Epithelial cell of esophagus (primary cell): ENCODE measurements at regions not wholly inside any gene's neighbourhood (a gene's known extent, or its start where the extent isn't known, plus 50 kb on each side); places are given as distances from the start of the nearest gene placed in this dataset.

Experiments
- DNase-seq: peaks from one replicate; pipeline ENCODE4 v3.0.0; 2010; ENCODE audit warnings: low read depth
- H3K4me3 ChIP-seq: 2 replicates; pipeline ENCODE4 v1.5.1; 2011; ENCODE audit warnings: mild to moderate bottlenecking, low read length, control low read depth
- CTCF ChIP-seq: IDR thresholded peaks from 2 replicates; pipeline ENCODE4 v1.5.1; 2011; ENCODE audit warnings: low read depth, mild to moderate bottlenecking, low read length, control low read depth, inconsistent platforms; ENCODE audit not compliant: insufficient read depth; ENCODE audit errors: missing control alignments

GRCh38 chr6:153960741-153961140 is 78.3 kb upstream of the OPRM1 start:
- peak; percentile 66 for DNase-seq
- H3K4me3 ChIP-seq = no peak overlapping the region
- no peak for TF ChIP-seq CTCF

GRCh38 chr6:153960281-153960680 is 78.8 kb upstream of the OPRM1 start:
- DNase-seq = no peak
- TF ChIP-seq CTCF = no peak
- H3K4me3 ChIP-seq = no peak overlapping the region

GRCh38 chr6:153959276-153959675 is 79.8 kb upstream of the OPRM1 start:
- H3K4me3 ChIP-seq = no peak overlapping the region
- no peak for TF ChIP-seq CTCF

GRCh38 chr6:153958860-153959259 is 80.2 kb upstream of the OPRM1 start:
- TF ChIP-seq CTCF = no peak
- no peak for DNase-seq
- no peak overlapping the region for H3K4me3 ChIP-seq

More at GRCh38 chr6:153959276-153959675, 79.8 kb upstream of the OPRM1 start:
- peak; percentile 62 for DNase-seq

- DNase-seq = no peak
- H3K4me3 ChIP-seq = no peak overlapping the region
- TF ChIP-seq CTCF = no peak
Measured at GRCh38 chr6:153957394-153957793, 81.6 kb upstream of the OPRM1 start.

- TF ChIP-seq CTCF = no peak
- no peak overlapping the region for H3K4me3 ChIP-seq
- DNase-seq = peak; percentile 91
Measured at GRCh38 chr6:153956808-153957207, 82.2 kb upstream of the OPRM1 start.

GRCh38 chr6:153949616-153950015 is 89.4 kb upstream of the OPRM1 start:
- H3K4me3 ChIP-seq = no peak overlapping the region
- no peak for TF ChIP-seq CTCF
- DNase-seq = no peak
